GM12865 (cell line): ENCODE measurements at regions not wholly inside any gene's neighbourhood (a gene's known extent, or its start where the extent isn't known, plus 50 kb on each side); places are given as distances from the start of the nearest gene placed in this dataset.

ENCODE experiments used
- DNase-seq: peaks from one replicate; pipeline ENCODE4 v3.0.0; 2010; ENCODE audit warnings: low read depth
- H3K4me3 ChIP-seq: 2 replicates; pipeline ENCODE4 v1.5.1; 2011; ENCODE audit warnings: mild to moderate bottlenecking, low read depth, low read length, control low read depth
- TF ChIP-seq, protein P1 (sequence below): IDR thresholded peaks from 2 replicates; pipeline ENCODE4 v1.5.1; 2011; ENCODE audit warnings: low read length, control low read depth, low read depth, inconsistent platforms; ENCODE audit not compliant: insufficient read depth; ENCODE audit errors: missing control alignments

DNA sequence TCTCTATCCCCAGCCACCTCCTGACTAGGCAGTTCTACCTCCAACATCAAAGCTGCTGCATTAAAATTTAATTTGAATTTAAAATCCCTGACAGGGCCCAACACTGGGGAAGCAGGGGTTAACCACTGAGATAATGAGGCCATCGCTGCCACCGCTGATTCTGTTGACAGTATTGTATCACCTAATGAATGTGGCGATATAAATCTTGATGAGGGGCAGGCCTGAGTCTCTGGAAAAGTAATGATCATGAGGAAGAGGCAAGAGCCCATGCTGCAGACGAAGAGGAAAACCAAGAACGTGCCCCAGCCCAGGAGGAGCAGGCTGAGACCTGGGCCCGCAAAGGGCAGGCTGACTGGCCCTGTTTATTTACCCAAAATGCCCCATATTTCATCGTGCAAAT is 251.4 kb upstream of the ZFHX3 start:
- no peak for DNase-seq
- H3K4me3 ChIP-seq = no peak overlapping the region
- TF ChIP-seq, protein P1, sequence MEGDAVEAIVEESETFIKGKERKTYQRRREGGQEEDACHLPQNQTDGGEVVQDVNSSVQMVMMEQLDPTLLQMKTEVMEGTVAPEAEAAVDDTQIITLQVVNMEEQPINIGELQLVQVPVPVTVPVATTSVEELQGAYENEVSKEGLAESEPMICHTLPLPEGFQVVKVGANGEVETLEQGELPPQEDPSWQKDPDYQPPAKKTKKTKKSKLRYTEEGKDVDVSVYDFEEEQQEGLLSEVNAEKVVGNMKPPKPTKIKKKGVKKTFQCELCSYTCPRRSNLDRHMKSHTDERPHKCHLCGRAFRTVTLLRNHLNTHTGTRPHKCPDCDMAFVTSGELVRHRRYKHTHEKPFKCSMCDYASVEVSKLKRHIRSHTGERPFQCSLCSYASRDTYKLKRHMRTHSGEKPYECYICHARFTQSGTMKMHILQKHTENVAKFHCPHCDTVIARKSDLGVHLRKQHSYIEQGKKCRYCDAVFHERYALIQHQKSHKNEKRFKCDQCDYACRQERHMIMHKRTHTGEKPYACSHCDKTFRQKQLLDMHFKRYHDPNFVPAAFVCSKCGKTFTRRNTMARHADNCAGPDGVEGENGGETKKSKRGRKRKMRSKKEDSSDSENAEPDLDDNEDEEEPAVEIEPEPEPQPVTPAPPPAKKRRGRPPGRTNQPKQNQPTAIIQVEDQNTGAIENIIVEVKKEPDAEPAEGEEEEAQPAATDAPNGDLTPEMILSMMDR = no peak

DNA sequence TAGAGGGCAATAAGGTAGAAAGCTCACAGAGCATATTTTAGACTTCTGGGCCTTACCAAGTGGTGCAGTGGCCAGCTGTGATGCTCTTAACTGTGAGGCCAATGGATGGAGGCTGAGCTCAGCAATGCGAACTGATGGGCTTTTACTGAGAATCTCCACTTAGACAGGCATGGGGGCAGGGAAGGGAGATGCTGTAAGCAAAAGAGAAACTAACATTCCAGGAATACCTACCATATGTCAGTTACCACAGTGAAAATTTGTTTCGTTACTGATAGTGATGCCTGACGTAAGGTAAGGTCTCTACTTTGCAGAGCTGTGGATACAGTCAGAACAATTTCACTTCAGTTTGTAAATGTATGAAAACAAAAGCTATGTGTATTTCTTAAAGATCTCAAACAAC is 250.6 kb upstream of the ZFHX3 start:
- H3K4me3 ChIP-seq = no peak overlapping the region
- TF ChIP-seq, protein P1 = no peak
- DNase-seq = peak; percentile 52

DNA sequence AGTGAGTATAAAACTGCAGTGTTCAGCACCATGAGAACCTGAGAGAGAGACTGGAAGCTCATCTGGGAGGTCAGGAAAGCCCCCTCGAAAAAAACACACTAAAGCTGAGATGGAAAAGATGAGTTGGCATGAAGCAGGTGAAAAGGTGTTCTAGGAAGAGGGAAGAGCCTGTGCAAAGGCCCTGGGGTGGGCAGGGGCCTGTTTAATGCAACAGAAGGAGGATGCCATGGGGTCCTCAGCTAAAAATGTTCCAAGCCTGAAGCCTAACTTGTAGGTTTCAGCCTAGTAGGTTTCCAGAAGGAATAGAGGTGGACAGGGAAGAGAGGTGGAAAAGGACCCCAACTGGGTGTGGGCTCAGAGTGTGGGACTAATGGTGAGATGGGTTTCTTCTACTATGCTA is 242.3 kb upstream of the ZFHX3 start:
- TF ChIP-seq, protein P1 = no peak
- no peak overlapping the region for H3K4me3 ChIP-seq
- peak; percentile 43 for DNase-seq

DNA sequence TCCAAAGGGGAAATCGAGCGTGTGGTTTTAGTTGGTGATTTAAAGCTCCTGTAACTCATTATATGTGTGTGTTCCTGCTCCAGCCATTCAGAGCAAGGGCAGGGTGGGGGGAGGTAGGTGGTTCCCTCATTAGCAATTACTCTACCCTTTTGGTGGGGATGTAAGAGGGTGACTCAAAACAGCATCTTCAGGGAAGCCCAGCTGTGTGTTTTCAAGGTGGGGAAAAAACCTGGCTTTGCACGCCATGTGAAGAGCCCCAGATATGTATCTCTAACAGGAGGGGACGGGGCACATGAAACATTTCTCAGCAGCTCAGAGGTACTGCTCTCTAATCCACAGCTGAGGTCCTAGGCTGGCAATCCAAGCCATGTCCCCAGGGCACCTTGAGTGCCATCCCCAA is 241.3 kb upstream of the ZFHX3 start:
- TF ChIP-seq, protein P1 = no peak
- no peak overlapping the region for H3K4me3 ChIP-seq

DNA sequence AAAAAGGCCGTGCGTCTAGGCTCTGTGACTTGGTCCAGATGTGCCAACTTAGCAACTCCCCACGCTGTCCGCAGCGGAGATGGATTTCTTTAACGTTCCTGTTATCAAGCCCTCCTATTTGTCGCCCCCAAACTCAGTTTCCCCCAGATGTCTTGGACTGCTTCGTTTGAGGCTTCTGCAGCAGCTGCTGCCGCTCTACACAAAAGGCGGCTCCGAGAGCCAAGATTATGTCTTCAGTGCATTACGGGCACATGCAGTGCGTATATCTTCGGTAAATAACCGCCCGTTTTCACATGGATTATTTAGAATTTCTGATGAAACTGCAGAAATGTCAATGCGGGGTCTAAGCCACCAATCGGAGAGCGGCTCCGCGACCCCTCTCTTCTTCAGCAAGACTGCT is 240.6 kb upstream of the ZFHX3 start:
- TF ChIP-seq, protein P1 = no peak
- H3K4me3 ChIP-seq = no peak overlapping the region
- no peak for DNase-seq

More for the DNA sequence above, 241.3 kb upstream of the ZFHX3 start:
- DNase-seq = peak; percentile 93

DNA sequence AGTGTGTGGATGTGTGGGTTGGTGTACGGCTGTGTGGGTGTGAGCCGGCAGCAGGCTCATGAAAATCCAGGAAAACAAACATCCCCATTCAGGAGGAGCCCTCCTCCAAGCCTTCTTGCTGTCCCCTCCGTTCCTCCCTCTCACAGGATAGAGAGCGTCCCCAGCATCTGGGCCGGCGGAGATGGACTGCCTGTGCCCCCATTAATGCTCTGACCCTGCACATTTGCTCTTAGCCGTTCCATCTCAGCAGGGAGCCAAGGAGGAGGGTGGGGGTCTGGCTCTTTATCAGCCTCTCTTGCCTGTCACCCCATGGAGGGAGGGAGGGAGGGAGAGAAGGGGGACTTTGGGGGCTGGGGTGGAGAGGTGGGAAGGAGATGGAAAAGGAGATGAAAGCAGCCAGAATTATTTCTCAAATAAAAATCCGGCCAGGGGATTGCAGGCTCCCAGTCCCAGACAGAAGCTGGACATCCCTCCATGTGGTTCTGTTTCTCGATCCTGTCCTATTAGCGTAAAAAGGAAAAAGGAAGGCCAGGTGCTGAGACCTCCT is 240.0 kb upstream of the ZFHX3 start:
- H3K4me3 ChIP-seq = no peak overlapping the region
- no peak for DNase-seq
- TF ChIP-seq, protein P1 = no peak
